ENCODE measurements at regions not wholly inside any gene's neighbourhood (a gene's known extent, or its start where the extent isn't known, plus 50 kb on each side); places are given as distances from the start of the nearest gene placed in this dataset.

GRCh38 chr3:99009851-99010250 lies 108.4 kb upstream of the DCBLD2 start:
- no peaks in the 10 kb centered on the region for H3K9me3 ChIP-seq (ENCODE audit: low read length)
- Mint-ChIP-seq H3K4me3 (no peak overlapping the region), H3K36me3 (no peaks in the 10 kb centered on the region), H3K9me3 (no peaks in the 10 kb centered on the region), H3K27ac (no peak overlapping the region), H3K4me1 (no peaks in the 10 kb centered on the region), H3K27me3 (no peaks in the 10 kb centered on the region)
- no peak overlapping the region for H3K4me3 ChIP-seq (ENCODE audit: low read length)
- ChIA-PET CTCF (no interaction called here), POLR2A (no interaction called here)
- DNase-seq, result no peak
- H3K27me3 ChIP-seq (ENCODE audit: insufficient read depth, low read length, poor library complexity, severe bottlenecking), result no peaks in the 10 kb centered on the region
- H3K27ac ChIP-seq (ENCODE audit: low read depth, low read length), result no peak overlapping the region
- H3K4me1 ChIP-seq (ENCODE audit: insufficient read depth, low read length), result no peaks in the 10 kb centered on the region
- no peaks in the 10 kb centered on the region for H3K36me3 ChIP-seq (ENCODE audit: insufficient read depth, low read length)

- DNase-seq, result no peak
- Mint-ChIP-seq H3K4me3 (no peak overlapping the region), H3K9me3 (peaks cover 0 to 6% (median under 1%) of the 10 kb centered on the region in 5 donors), H3K4me1 (no peaks in the 10 kb centered on the region), H3K27me3 (peaks cover 0 to 4% of the 10 kb centered on the region in 2 donors), H3K27ac (no peak overlapping the region), H3K36me3 (no peaks in the 10 kb centered on the region)
- Histone ChIP-seq H3K4me1 (ENCODE audit: insufficient read depth, low read length) (no peaks in the 10 kb centered on the region), H3K9me3 (ENCODE audit: low read length) (no peaks in the 10 kb centered on the region), H3K27ac (ENCODE audit: low read depth, low read length) (no peak overlapping the region), H3K36me3 (ENCODE audit: insufficient read depth, low read length) (no peaks in the 10 kb centered on the region), H3K27me3 (ENCODE audit: insufficient read depth, low read length, poor library complexity, severe bottlenecking) (no peaks in the 10 kb centered on the region), H3K4me3 (ENCODE audit: low read length) (no peak overlapping the region)
- ChIA-PET CTCF (no interaction called here), POLR2A (no interaction called here)
Measured at GRCh38 chr3:99006686-99007085, 105.2 kb upstream of the DCBLD2 start.

GRCh38 chr3:98999675-99000074 lies 98.2 kb upstream of the DCBLD2 start:
- H3K27ac Mint-ChIP-seq, result no peak overlapping the region

GRCh38 chr3:98994128-98994762 lies 92.8 kb upstream of the DCBLD2 start:
- Histone ChIP-seq H3K27me3 (ENCODE audit: insufficient read depth, low read length, poor library complexity, severe bottlenecking) (no peaks in the 10 kb centered on the region), H3K36me3 (ENCODE audit: insufficient read depth, low read length) (no peaks in the 10 kb centered on the region), H3K4me1 (ENCODE audit: insufficient read depth, low read length) (no peaks in the 10 kb centered on the region), H3K9me3 (ENCODE audit: low read length) (no peaks in the 10 kb centered on the region), H3K27ac (ENCODE audit: low read depth, low read length) (no peak overlapping the region), H3K4me3 (ENCODE audit: low read length) (no peak overlapping the region)
- POLR2A ChIA-PET, result no interaction called here
- H3K36me3 Mint-ChIP-seq, result no peaks in the 10 kb centered on the region
- H3K9me3 Mint-ChIP-seq, result peaks cover 0 to 4% (median 0%) of the 10 kb centered on the region in 5 donors
- no peak for DNase-seq
- H3K27ac Mint-ChIP-seq, result no peak overlapping the region
- no peaks in the 10 kb centered on the region for H3K4me1 Mint-ChIP-seq
- H3K4me3 Mint-ChIP-seq, result no peak overlapping the region
- CTCF ChIA-PET, result no interaction called here
- H3K27me3 Mint-ChIP-seq, result no peaks in the 10 kb centered on the region

More at GRCh38 chr3:98999675-99000074, 98.2 kb upstream of the DCBLD2 start:
- DNase-seq, result no peak
- Mint-ChIP-seq H3K36me3 (no peaks in the 10 kb centered on the region), H3K4me3 (no peak overlapping the region), H3K27me3 (peaks cover 0 to 4% of the 10 kb centered on the region in 2 donors), H3K9me3 (peaks cover 0 to 9% (median 3%) of the 10 kb centered on the region in 5 donors), H3K4me1 (no peaks in the 10 kb centered on the region)
- Histone ChIP-seq H3K9me3 (ENCODE audit: low read length) (no peaks in the 10 kb centered on the region), H3K36me3 (ENCODE audit: insufficient read depth, low read length) (no peaks in the 10 kb centered on the region), H3K27me3 (ENCODE audit: insufficient read depth, low read length, poor library complexity, severe bottlenecking) (no peaks in the 10 kb centered on the region), H3K4me1 (ENCODE audit: insufficient read depth, low read length) (no peaks in the 10 kb centered on the region), H3K4me3 (ENCODE audit: low read length) (no peak overlapping the region), H3K27ac (ENCODE audit: low read depth, low read length) (no peak overlapping the region)
- CTCF ChIA-PET, result no interaction called here
- POLR2A ChIA-PET, result no interaction called here

GRCh38 chr3:98991393-98991792 lies 89.9 kb upstream of the DCBLD2 start:
- Mint-ChIP-seq H3K4me3 (no peak overlapping the region), H3K9me3 (peaks cover 0 to 5% (median 0%) of the 10 kb centered on the region in 5 donors), H3K36me3 (no peaks in the 10 kb centered on the region), H3K4me1 (no peaks in the 10 kb centered on the region), H3K27me3 (peaks cover 0 to 3% of the 10 kb centered on the region in 2 donors), H3K27ac (no peak overlapping the region)
- no peak for DNase-seq
- Histone ChIP-seq H3K9me3 (ENCODE audit: low read length) (no peaks in the 10 kb centered on the region), H3K27ac (ENCODE audit: low read depth, low read length) (no peak overlapping the region), H3K27me3 (ENCODE audit: insufficient read depth, low read length, poor library complexity, severe bottlenecking) (no peaks in the 10 kb centered on the region), H3K36me3 (ENCODE audit: insufficient read depth, low read length) (no peaks in the 10 kb centered on the region), H3K4me3 (ENCODE audit: low read length) (no peak overlapping the region), H3K4me1 (ENCODE audit: insufficient read depth, low read length) (no peaks in the 10 kb centered on the region)
- POLR2A ChIA-PET, result no interaction called here
- CTCF ChIA-PET, result no interaction called here

GRCh38 chr3:98990657-98991056 lies 89.2 kb upstream of the DCBLD2 start:
- H3K4me3 ChIP-seq (ENCODE audit: low read length), result no peak overlapping the region
- Mint-ChIP-seq H3K9me3 (peaks cover 0 to 5% (median 0%) of the 10 kb centered on the region in 5 donors), H3K27ac (no peak overlapping the region), H3K27me3 (peaks cover 0 to 3% of the 10 kb centered on the region in 2 donors), H3K36me3 (no peaks in the 10 kb centered on the region), H3K4me1 (no peaks in the 10 kb centered on the region), H3K4me3 (no peak overlapping the region)
- H3K27me3 ChIP-seq (ENCODE audit: insufficient read depth, low read length, poor library complexity, severe bottlenecking), result no peaks in the 10 kb centered on the region
- POLR2A ChIA-PET, result no interaction called here
- no peak overlapping the region for H3K27ac ChIP-seq (ENCODE audit: low read depth, low read length)
- no peaks in the 10 kb centered on the region for H3K36me3 ChIP-seq (ENCODE audit: insufficient read depth, low read length)
- no peak for DNase-seq
- H3K9me3 ChIP-seq (ENCODE audit: low read length), result no peaks in the 10 kb centered on the region
- CTCF ChIA-PET, result no interaction called here
- H3K4me1 ChIP-seq (ENCODE audit: insufficient read depth, low read length), result no peaks in the 10 kb centered on the region

GRCh38 chr3:98986073-98986472 lies 84.6 kb upstream of the DCBLD2 start:
- Mint-ChIP-seq H3K4me3 (no peak overlapping the region), H3K27ac (no peak overlapping the region), H3K9me3 (peaks cover 0 to 1% (median 0%) of the 10 kb centered on the region in 5 donors), H3K27me3 (peaks cover 0 to 3% of the 10 kb centered on the region in 2 donors), H3K4me1 (no peaks in the 10 kb centered on the region), H3K36me3 (no peaks in the 10 kb centered on the region)
- Histone ChIP-seq H3K4me1 (ENCODE audit: insufficient read depth, low read length) (no peaks in the 10 kb centered on the region), H3K27ac (ENCODE audit: low read depth, low read length) (no peak overlapping the region), H3K27me3 (ENCODE audit: insufficient read depth, low read length, poor library complexity, severe bottlenecking) (no peaks in the 10 kb centered on the region), H3K9me3 (ENCODE audit: low read length) (no peaks in the 10 kb centered on the region), H3K36me3 (ENCODE audit: insufficient read depth, low read length) (no peaks in the 10 kb centered on the region), H3K4me3 (ENCODE audit: low read length) (no peak overlapping the region)
- ChIA-PET POLR2A (no interaction called here), CTCF (no interaction called here)
- no peak for DNase-seq

- no peak overlapping the region for H3K27ac ChIP-seq (ENCODE audit: low read depth, low read length)
- ChIA-PET POLR2A (no interaction called here), CTCF (no interaction called here)
- H3K36me3 ChIP-seq (ENCODE audit: insufficient read depth, low read length), result no peaks in the 10 kb centered on the region
- H3K27me3 Mint-ChIP-seq, result peaks cover 0 to 3% of the 10 kb centered on the region in 2 donors
- no peaks in the 10 kb centered on the region for H3K4me1 Mint-ChIP-seq
- no peak overlapping the region for H3K4me3 Mint-ChIP-seq
- no peaks in the 10 kb centered on the region for H3K9me3 ChIP-seq (ENCODE audit: low read length)
- no peak for DNase-seq
- H3K4me3 ChIP-seq (ENCODE audit: low read length), result no peak overlapping the region
- H3K27ac Mint-ChIP-seq, result no peak overlapping the region
- no peaks in the 10 kb centered on the region for H3K4me1 ChIP-seq (ENCODE audit: insufficient read depth, low read length)
- H3K36me3 Mint-ChIP-seq, result no peaks in the 10 kb centered on the region
- H3K9me3 Mint-ChIP-seq, result peaks cover 0 to 1% (median 0%) of the 10 kb centered on the region in 5 donors
- no peaks in the 10 kb centered on the region for H3K27me3 ChIP-seq (ENCODE audit: insufficient read depth, low read length, poor library complexity, severe bottlenecking)
Measured at GRCh38 chr3:98985431-98985830, 83.9 kb upstream of the DCBLD2 start.

- Histone ChIP-seq H3K36me3 (ENCODE audit: insufficient read depth, low read length) (no peaks in the 10 kb centered on the region), H3K9me3 (ENCODE audit: low read length) (no peaks in the 10 kb centered on the region), H3K27me3 (ENCODE audit: insufficient read depth, low read length, poor library complexity, severe bottlenecking) (no peaks in the 10 kb centered on the region), H3K4me1 (ENCODE audit: insufficient read depth, low read length) (no peaks in the 10 kb centered on the region), H3K4me3 (ENCODE audit: low read length) (no peak overlapping the region), H3K27ac (ENCODE audit: low read depth, low read length) (no peak overlapping the region)
- no peak for DNase-seq
- Mint-ChIP-seq H3K27me3 (peaks cover 0 to 3% of the 10 kb centered on the region in 2 donors), H3K27ac (no peak overlapping the region), H3K4me1 (no peaks in the 10 kb centered on the region), H3K4me3 (no peak overlapping the region), H3K9me3 (no peaks in the 10 kb centered on the region), H3K36me3 (no peaks in the 10 kb centered on the region)
- POLR2A ChIA-PET, result no interaction called here
- CTCF ChIA-PET, result no interaction called here
Measured at GRCh38 chr3:98984024-98984423, 82.5 kb upstream of the DCBLD2 start.

Data from CD8-positive, alpha-beta memory T cell (primary cell).